Suppressor macrophage treated with lipopolysaccharide for 4 hours (primary cell): ENCODE measurements at regions not wholly inside any gene's neighbourhood (a gene's known extent, or its start where the extent isn't known, plus 50 kb on each side); places are given as distances from the start of the nearest gene placed in this dataset.

Source experiments
- DNase-seq: peaks from one replicate; pipeline ENCODE4 v3.0.0-alpha.2; 2020

- no peak for DNase-seq
These were observed 154.0 kb downstream of the TMEM132E start for GRCh38 chr17:34733333-34733732.

DNA sequence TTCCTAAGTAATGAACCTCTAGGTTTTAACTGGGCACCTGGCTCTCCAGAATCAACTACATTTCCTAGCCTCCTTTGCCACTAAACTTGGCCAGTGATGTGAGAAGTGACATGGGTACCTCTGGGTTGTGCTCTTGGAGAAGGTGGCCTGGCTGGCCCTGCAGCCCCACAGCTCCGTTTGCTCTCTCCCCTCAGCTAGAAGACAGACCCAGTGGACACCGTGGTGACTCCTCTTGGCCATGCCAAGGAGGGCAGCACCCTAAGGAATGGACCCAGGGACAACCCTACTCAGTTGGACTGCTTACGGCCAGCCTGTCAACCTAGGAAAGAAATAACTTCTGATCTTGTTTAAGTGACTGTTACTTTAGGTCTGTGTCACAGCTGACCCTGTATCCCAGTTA, 151.4 kb downstream of the TMEM132E start:
- DNase-seq = no peak

DNA sequence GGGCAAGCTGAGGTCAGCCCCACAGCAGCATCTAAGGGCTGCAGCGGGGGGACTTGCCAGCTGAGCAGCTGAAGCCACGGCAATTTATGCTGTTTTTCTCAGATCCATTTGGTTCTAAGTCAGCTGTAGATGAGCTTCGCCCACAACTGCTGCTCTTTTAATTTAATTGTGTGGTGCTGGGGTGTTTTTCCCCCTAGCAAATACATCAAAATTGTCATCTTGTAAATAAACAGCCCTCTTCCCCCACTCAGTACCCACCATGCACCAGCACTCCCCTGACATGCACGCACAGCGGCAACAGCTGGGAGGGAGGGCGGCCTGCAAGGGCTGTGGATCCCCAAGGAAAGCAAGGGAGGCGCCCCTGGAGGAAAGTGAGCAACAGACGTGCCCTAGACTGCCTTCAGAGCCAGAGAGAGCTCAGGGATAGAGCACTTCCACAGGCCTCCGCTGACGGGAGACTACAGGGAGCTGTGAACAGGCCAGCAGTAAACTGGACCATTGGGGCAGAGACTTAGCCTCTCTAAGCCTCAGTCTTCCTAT, 149.5 kb downstream of the TMEM132E start:
- DNase-seq = no peak

- no peak for DNase-seq
These were observed 148.2 kb downstream of the TMEM132E start for GRCh38 chr17:34727601-34728000.

DNA sequence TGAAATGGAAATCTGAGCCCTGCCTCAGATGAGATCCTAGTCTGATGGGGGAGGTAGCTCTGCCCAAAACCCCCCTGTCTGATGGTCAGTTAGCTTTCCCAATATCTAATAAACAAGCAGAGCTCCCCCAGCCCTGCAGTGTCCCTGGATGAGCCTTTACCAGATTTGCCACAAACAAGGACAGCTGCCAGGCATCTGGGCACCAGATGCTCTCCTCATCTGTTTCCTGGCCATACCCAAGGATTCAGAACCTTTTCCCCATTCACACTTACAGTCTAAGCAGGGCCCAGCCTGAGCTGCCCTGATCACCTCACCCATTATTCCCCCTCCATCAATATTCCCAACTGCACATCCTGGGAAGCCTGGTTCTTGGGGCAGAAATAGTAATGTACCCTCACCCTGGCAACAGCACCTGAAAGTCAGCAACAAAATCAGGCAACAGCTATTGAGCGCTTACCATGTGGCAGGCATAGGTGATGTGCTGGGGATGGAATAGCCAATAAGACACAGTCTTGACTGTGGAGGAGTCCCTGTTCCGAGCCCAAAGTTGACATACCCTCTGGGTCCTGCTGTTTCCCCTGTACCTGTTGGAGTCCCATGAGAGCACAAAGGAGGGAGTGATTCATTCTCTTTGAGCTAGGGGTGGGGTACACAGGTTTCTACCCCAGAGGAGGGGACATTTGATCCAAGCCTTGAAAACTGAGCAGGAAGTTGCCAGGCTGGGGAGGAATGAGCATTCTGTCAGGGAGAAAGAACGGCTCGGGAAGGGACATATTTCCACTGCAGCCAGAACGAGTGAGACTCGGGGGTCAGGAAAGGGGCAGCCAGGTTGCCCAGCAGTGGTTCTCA, 147.4 kb downstream of the TMEM132E start:
- no peak for DNase-seq

DNA sequence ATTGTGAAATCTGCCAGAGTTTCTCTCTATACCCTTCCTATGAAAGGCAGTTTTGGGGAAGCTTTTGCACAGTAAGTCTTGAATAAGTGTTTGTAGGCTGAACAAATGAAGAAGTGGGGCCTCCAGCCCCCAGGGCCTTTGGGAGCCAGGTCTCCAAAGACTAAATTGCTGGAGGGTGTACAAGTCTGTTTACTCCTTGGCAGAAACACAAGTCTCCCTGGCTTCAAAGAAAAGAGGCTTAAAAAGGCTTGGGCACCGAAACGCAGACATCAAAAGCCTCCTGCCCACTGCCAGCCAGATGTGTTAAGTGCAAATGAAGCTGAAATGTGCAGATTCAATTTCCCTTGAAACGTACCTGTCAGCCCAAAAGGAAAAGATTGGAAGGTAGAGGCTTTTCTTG, 146.3 kb downstream of the TMEM132E start:
- no peak for DNase-seq

GRCh38 chr17:34725008-34725407, 145.6 kb downstream of the TMEM132E start:
- DNase-seq = no peak

- DNase-seq = no peak
These were observed 144.5 kb downstream of the TMEM132E start for GRCh38 chr17:34723875-34724274.

DNA sequence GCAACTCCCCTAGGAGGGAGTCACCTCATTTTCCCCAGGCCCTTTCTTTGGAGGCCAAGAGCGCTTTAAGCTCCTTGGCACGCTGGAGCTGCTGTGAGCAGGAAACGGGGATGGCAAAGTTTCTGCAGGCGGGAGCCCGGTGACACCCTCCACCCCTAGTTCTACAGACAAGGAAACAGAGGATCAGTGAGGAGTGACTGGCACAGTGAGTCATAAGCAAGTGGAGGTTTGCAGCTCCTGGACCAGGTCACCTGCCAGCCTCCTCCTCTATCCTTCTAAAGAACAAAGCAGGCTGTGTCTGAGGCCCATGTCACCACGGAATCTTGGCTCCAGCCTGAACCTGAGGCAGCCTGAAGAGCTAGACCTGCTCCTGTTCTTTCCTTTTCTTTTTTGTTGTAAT, 141.9 kb downstream of the TMEM132E start:
- DNase-seq = no peak

DNA sequence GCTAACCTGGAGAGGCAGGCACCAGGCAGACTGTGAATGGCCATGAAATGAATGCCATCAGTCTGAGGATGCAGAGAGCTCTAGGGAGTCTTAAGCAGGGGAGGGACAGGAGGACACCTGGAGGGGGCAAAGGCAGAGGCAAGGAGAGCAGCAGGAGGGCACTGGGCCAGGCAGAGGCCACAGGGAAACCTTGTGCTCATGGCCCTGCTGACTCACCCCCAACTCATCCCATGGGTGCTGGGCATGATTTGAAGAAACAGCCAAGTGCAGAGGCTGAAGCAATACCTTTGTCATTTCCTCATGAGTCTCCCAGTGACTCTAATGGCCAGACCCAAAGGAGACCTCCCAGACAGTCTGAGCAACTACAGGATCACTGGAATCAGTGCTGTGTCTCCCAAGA, 141.4 kb downstream of the TMEM132E start:
- DNase-seq = no peak

- no peak for DNase-seq
These were observed 140.2 kb downstream of the TMEM132E start for GRCh38 chr17:34719569-34719968.

DNA sequence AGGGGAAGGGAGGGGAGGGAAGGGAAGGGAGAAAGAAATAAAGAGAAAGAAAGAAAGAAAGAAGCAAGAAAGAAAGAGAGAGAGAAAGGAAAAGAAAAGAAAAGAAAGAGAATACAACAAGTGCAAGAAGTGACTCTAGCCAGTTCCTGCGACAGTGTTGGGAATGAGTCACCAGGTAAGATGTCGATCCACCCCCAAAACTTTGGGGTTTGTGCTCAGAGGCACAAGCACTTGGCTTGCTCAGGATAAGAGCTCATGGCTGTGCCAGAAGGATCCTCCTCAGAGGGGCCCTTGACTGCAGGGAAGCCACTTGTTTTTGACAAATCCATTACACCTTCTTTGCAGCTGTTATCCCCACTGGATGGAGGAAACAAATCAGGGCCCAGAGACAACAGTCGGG, 137.7 kb downstream of the TMEM132E start:
- no peak for DNase-seq

- DNase-seq = no peak
These were observed 136.9 kb downstream of the TMEM132E start for GRCh38 chr17:34716291-34716690.

- DNase-seq = no peak
These were observed 136.1 kb downstream of the TMEM132E start for GRCh38 chr17:34715504-34715903.

GRCh38 chr17:34714475-34715410, 135.4 kb downstream of the TMEM132E start:
- no peak for DNase-seq

GRCh38 chr17:34713687-34714086, 134.3 kb downstream of the TMEM132E start:
- DNase-seq = no peak

DNA sequence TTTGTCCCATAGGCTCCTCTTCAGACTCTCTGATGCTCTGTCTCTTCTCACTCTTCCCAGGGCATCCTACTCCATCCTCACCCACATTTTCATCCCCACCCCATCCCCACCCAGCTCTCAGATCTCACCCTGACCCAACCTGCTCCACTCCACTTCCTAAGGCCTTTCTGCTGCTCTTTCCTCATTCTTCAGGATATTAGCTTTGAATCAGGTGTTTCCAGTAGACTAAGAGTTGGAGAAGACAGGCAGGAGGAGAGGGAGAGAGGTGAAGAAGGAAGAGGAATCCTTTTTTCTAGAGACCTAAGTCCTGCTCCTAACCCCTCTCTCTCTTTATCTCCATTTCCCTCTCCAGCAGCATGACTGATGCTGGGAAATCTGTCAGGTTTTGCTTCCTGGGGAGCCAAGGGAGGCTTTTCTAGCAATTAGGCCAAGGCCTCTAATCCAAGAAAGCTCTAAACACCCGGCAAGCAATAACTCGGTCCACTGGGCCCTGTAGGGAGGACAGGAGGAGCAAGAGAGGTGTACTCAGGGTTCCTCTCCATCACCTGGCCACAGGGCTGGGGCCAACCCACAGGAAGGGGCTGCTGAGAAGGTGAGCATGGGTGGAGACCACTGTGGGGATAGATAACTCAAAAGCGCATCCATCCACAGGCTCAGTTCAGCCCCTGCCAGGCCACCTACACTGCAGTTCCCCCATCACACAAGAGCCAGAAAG, 133.3 kb downstream of the TMEM132E start:
- DNase-seq = no peak

DNA sequence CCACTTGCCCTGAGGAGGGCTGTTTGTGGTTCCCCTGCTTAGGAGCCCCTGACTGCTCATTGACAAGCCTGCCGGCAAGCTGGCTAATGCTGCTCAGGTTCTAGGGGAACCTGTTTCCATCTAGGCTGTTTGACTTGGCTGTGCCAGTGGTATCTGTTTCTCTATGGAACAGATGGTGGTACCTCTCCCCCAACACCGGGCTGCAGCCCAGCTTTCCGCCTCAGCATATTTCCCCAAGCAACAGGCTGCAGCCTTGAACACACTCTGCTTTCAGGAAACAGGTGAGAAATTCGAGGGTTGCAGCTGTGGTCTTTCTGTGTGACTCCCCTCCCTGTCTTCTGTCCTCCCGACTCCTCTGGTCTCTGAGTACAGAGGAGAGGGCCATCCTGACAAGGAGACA, 132.3 kb downstream of the TMEM132E start:
- DNase-seq = no peak

DNA sequence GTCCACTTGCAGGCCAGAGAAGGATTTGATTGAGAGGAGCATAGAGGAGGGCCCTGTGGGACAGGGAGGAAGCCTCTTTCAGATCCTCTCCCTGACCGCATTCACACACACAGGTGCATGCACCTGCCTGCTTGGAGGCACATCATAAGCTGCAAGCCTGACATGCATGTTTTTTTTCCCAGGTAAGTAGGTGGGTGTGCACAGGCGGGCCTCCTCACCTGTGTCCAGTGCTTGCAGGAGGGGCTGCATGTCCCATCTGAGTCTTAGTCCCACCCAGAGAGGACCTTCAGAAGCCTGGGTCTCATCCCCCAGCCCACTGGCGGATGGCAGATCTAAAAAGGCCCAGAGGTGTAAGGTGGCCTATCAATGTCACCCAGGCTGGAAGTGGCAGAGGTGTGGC, 130.8 kb downstream of the TMEM132E start:
- no peak for DNase-seq

- no peak for DNase-seq
These were observed 129.9 kb downstream of the TMEM132E start for GRCh38 chr17:34709158-34709754.

DNA sequence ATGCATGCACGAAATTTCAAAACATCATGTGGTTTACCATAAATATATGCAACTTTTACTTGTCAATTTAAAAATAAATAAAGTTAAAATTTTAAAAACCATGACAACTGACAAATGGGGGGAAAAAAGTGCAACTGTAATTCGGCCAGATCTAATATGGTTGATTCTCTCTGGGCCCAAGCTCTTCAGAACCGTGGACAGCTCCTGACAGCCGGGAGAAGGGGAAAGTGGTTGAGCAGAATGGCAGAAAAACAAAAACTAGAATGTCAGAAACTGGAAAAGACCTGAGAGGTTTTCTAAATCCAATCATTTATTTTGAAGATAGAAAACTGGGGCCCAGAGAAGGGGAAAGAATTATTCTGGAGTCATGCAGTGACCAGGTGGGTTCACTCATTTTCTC, 126.6 kb downstream of the TMEM132E start:
- peak; percentile 9 for DNase-seq

GRCh38 chr17:34703533-34703932, 124.2 kb downstream of the TMEM132E start:
- peak; percentile 36 for DNase-seq

DNA sequence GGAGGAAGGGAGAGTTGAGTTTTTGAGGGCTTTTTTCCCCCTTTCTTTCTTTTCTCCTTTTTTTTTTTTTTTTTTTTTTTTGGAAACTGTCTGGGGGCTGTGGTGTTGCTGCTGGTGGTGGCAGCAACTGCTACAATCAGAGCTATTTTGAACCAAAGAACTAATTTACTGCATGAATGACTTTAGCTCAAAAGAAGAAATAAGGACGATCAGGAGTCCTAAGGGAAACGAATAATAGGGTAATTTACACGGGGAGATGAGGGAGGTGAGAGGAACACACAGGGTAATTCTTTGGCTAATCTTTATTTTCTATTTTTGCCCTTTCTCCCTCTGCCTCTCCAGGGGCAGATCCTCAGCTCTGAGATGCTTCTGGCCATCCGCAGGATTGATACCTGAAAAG, 119.8 kb downstream of the TMEM132E start:
- no peak for DNase-seq
